ENCODE measurements at regions not wholly inside any gene's neighbourhood (a gene's known extent, or its start where the extent isn't known, plus 50 kb on each side); places are given as distances from the start of the nearest gene placed in this dataset.

GRCh38 chr17:62913991-62914570 lies 52.0 kb upstream of the TANC2 start:
- Histone ChIP-seq H3K9ac (ENCODE audit: low read depth, low read length) (no peak overlapping the region), H3K27ac (ENCODE audit: low read depth, low read length) (no peak overlapping the region), H3K27me3 (ENCODE audit: control insufficient read depth, insufficient read depth, low read length) (no peaks in the 10 kb centered on the region)

GRCh38 chr17:62912363-62912762 lies 53.7 kb upstream of the TANC2 start:
- no peak overlapping the region for H3K9ac ChIP-seq (ENCODE audit: low read depth, low read length)
- H3K36me3 ChIP-seq (ENCODE audit: control insufficient read depth, insufficient read depth, low read length): no peaks in the 10 kb centered on the region
- H3K4me1 ChIP-seq (ENCODE audit: control insufficient read depth, insufficient read depth, low read length): no peaks in the 10 kb centered on the region
- no peak overlapping the region for H3K27ac ChIP-seq (ENCODE audit: low read depth, low read length)
- H3K9me3 ChIP-seq (ENCODE audit: control insufficient read depth, insufficient read depth, low read length): no peaks in the 10 kb centered on the region
- no peaks in the 10 kb centered on the region for H3K27me3 ChIP-seq (ENCODE audit: control insufficient read depth, insufficient read depth, low read length)
- no peak overlapping the region for H3K4me3 ChIP-seq (ENCODE audit: low read depth, low read length)

More at GRCh38 chr17:62913991-62914570, 52.0 kb upstream of the TANC2 start:
- H3K9me3 ChIP-seq (ENCODE audit: control insufficient read depth, insufficient read depth, low read length): no peaks in the 10 kb centered on the region
- H3K4me1 ChIP-seq (ENCODE audit: control insufficient read depth, insufficient read depth, low read length): no peaks in the 10 kb centered on the region
- H3K36me3 ChIP-seq (ENCODE audit: control insufficient read depth, insufficient read depth, low read length): no peaks in the 10 kb centered on the region
- no peak overlapping the region for H3K4me3 ChIP-seq (ENCODE audit: low read depth, low read length)

- no peaks in the 10 kb centered on the region for H3K9me3 ChIP-seq (ENCODE audit: control insufficient read depth, insufficient read depth, low read length)
- H3K36me3 ChIP-seq (ENCODE audit: control insufficient read depth, insufficient read depth, low read length): no peaks in the 10 kb centered on the region
- H3K4me3 ChIP-seq (ENCODE audit: low read depth, low read length): no peak overlapping the region
- no peaks in the 10 kb centered on the region for H3K27me3 ChIP-seq (ENCODE audit: control insufficient read depth, insufficient read depth, low read length)
- H3K4me1 ChIP-seq (ENCODE audit: control insufficient read depth, insufficient read depth, low read length): no peaks in the 10 kb centered on the region
- H3K27ac ChIP-seq (ENCODE audit: low read depth, low read length): no peak overlapping the region
- H3K9ac ChIP-seq (ENCODE audit: low read depth, low read length): no peak overlapping the region
Measured at GRCh38 chr17:62911114-62911513, 54.9 kb upstream of the TANC2 start.

- no peak overlapping the region for H3K9ac ChIP-seq (ENCODE audit: low read depth, low read length)
- no peak overlapping the region for H3K27ac ChIP-seq (ENCODE audit: low read depth, low read length)
- no peaks in the 10 kb centered on the region for H3K4me1 ChIP-seq (ENCODE audit: control insufficient read depth, insufficient read depth, low read length)
Measured at GRCh38 chr17:62910277-62910676, 55.8 kb upstream of the TANC2 start.

GRCh38 chr17:62907961-62908360 lies 58.1 kb upstream of the TANC2 start:
- no peak overlapping the region for H3K27ac ChIP-seq (ENCODE audit: low read depth, low read length)
- no peaks in the 10 kb centered on the region for H3K27me3 ChIP-seq (ENCODE audit: control insufficient read depth, insufficient read depth, low read length)
- 0 out of 2 replicates have a peak, but pooled peaks cover under 1% of the 10 kb centered on the region for H3K4me1 ChIP-seq (ENCODE audit: control insufficient read depth, insufficient read depth, low read length)
- H3K4me3 ChIP-seq (ENCODE audit: low read depth, low read length): no peak overlapping the region
- no peaks in the 10 kb centered on the region for H3K9me3 ChIP-seq (ENCODE audit: control insufficient read depth, insufficient read depth, low read length)
- no peak overlapping the region for H3K9ac ChIP-seq (ENCODE audit: low read depth, low read length)
- no peaks in the 10 kb centered on the region for H3K36me3 ChIP-seq (ENCODE audit: control insufficient read depth, insufficient read depth, low read length)

More at GRCh38 chr17:62910277-62910676, 55.8 kb upstream of the TANC2 start:
- no peak overlapping the region for H3K4me3 ChIP-seq (ENCODE audit: low read depth, low read length)
- H3K36me3 ChIP-seq (ENCODE audit: control insufficient read depth, insufficient read depth, low read length): no peaks in the 10 kb centered on the region
- no peaks in the 10 kb centered on the region for H3K9me3 ChIP-seq (ENCODE audit: control insufficient read depth, insufficient read depth, low read length)
- H3K27me3 ChIP-seq (ENCODE audit: control insufficient read depth, insufficient read depth, low read length): no peaks in the 10 kb centered on the region

- H3K27me3 ChIP-seq (ENCODE audit: control insufficient read depth, insufficient read depth, low read length): no peaks in the 10 kb centered on the region
- 0 out of 2 replicates have a peak, but pooled peaks cover 6% of the 10 kb centered on the region for H3K4me1 ChIP-seq (ENCODE audit: control insufficient read depth, insufficient read depth, low read length)
- no peaks in the 10 kb centered on the region for H3K36me3 ChIP-seq (ENCODE audit: control insufficient read depth, insufficient read depth, low read length)
- no peak overlapping the region for H3K9ac ChIP-seq (ENCODE audit: low read depth, low read length)
- H3K27ac ChIP-seq (ENCODE audit: low read depth, low read length): no peak overlapping the region
- H3K9me3 ChIP-seq (ENCODE audit: control insufficient read depth, insufficient read depth, low read length): no peaks in the 10 kb centered on the region
- H3K4me3 ChIP-seq (ENCODE audit: low read depth, low read length): no peak overlapping the region
Measured at GRCh38 chr17:62906881-62907280, 59.2 kb upstream of the TANC2 start.

GRCh38 chr17:62905233-62905632 lies 60.8 kb upstream of the TANC2 start:
- Histone ChIP-seq H3K9ac (ENCODE audit: low read depth, low read length) (no peak overlapping the region), H3K27ac (ENCODE audit: low read depth, low read length) (no peak overlapping the region), H3K27me3 (ENCODE audit: control insufficient read depth, insufficient read depth, low read length) (no peaks in the 10 kb centered on the region), H3K36me3 (ENCODE audit: control insufficient read depth, insufficient read depth, low read length) (no peaks in the 10 kb centered on the region), H3K4me3 (ENCODE audit: low read depth, low read length) (no peak overlapping the region), H3K4me1 (ENCODE audit: control insufficient read depth, insufficient read depth, low read length) (0 out of 2 replicates have a peak, but pooled peaks cover 6% of the 10 kb centered on the region), H3K9me3 (ENCODE audit: control insufficient read depth, insufficient read depth, low read length) (no peaks in the 10 kb centered on the region)

- no peaks in the 10 kb centered on the region for H3K9me3 ChIP-seq (ENCODE audit: control insufficient read depth, insufficient read depth, low read length)
- H3K27ac ChIP-seq (ENCODE audit: low read depth, low read length): no peak overlapping the region
- no peaks in the 10 kb centered on the region for H3K36me3 ChIP-seq (ENCODE audit: control insufficient read depth, insufficient read depth, low read length)
- no peak overlapping the region for H3K9ac ChIP-seq (ENCODE audit: low read depth, low read length)
- no peak overlapping the region for H3K4me3 ChIP-seq (ENCODE audit: low read depth, low read length)
- H3K27me3 ChIP-seq (ENCODE audit: control insufficient read depth, insufficient read depth, low read length): no peaks in the 10 kb centered on the region
- H3K4me1 ChIP-seq (ENCODE audit: control insufficient read depth, insufficient read depth, low read length): 0 out of 2 replicates have a peak, but pooled peaks cover 6% of the 10 kb centered on the region
Measured at GRCh38 chr17:62902531-62903220, 63.4 kb upstream of the TANC2 start.

- H3K9me3 ChIP-seq (ENCODE audit: control insufficient read depth, insufficient read depth, low read length): no peaks in the 10 kb centered on the region
- no peak overlapping the region for H3K27ac ChIP-seq (ENCODE audit: low read depth, low read length)
- no peaks in the 10 kb centered on the region for H3K27me3 ChIP-seq (ENCODE audit: control insufficient read depth, insufficient read depth, low read length)
- H3K4me1 ChIP-seq (ENCODE audit: control insufficient read depth, insufficient read depth, low read length): 0 out of 2 replicates have a peak, but pooled peaks cover 6% of the 10 kb centered on the region
- no peak overlapping the region for H3K9ac ChIP-seq (ENCODE audit: low read depth, low read length)
- no peaks in the 10 kb centered on the region for H3K36me3 ChIP-seq (ENCODE audit: control insufficient read depth, insufficient read depth, low read length)
- H3K4me3 ChIP-seq (ENCODE audit: low read depth, low read length): no peak overlapping the region
Measured at GRCh38 chr17:62901544-62901943, 64.5 kb upstream of the TANC2 start.

GRCh38 chr17:62900096-62900495 lies 65.9 kb upstream of the TANC2 start:
- no peak overlapping the region for H3K9ac ChIP-seq (ENCODE audit: low read depth, low read length)
- no peak overlapping the region for H3K27ac ChIP-seq (ENCODE audit: low read depth, low read length)
- H3K4me3 ChIP-seq (ENCODE audit: low read depth, low read length): no peak overlapping the region
- no peaks in the 10 kb centered on the region for H3K36me3 ChIP-seq (ENCODE audit: control insufficient read depth, insufficient read depth, low read length)
- H3K9me3 ChIP-seq (ENCODE audit: control insufficient read depth, insufficient read depth, low read length): no peaks in the 10 kb centered on the region
- 0 out of 2 replicates have a peak, but pooled peaks cover 6% of the 10 kb centered on the region for H3K4me1 ChIP-seq (ENCODE audit: control insufficient read depth, insufficient read depth, low read length)
- H3K27me3 ChIP-seq (ENCODE audit: control insufficient read depth, insufficient read depth, low read length): no peaks in the 10 kb centered on the region

- H3K27ac ChIP-seq (ENCODE audit: low read depth, low read length): no peak overlapping the region
- no peaks in the 10 kb centered on the region for H3K36me3 ChIP-seq (ENCODE audit: control insufficient read depth, insufficient read depth, low read length)
- H3K4me3 ChIP-seq (ENCODE audit: low read depth, low read length): no peak overlapping the region
- H3K4me1 ChIP-seq (ENCODE audit: control insufficient read depth, insufficient read depth, low read length): 0 out of 2 replicates have a peak, but pooled peaks cover 6% of the 10 kb centered on the region
- H3K9me3 ChIP-seq (ENCODE audit: control insufficient read depth, insufficient read depth, low read length): no peaks in the 10 kb centered on the region
- H3K9ac ChIP-seq (ENCODE audit: low read depth, low read length): no peak overlapping the region
- H3K27me3 ChIP-seq (ENCODE audit: control insufficient read depth, insufficient read depth, low read length): no peaks in the 10 kb centered on the region
Measured at GRCh38 chr17:62899361-62899760, 66.7 kb upstream of the TANC2 start.

Measured in HUES48 (cell line).